ENCODE measurements at regions not wholly inside any gene's neighbourhood (a gene's known extent, or its start where the extent isn't known, plus 50 kb on each side); places are given as distances from the start of the nearest gene placed in this dataset.

DNA sequence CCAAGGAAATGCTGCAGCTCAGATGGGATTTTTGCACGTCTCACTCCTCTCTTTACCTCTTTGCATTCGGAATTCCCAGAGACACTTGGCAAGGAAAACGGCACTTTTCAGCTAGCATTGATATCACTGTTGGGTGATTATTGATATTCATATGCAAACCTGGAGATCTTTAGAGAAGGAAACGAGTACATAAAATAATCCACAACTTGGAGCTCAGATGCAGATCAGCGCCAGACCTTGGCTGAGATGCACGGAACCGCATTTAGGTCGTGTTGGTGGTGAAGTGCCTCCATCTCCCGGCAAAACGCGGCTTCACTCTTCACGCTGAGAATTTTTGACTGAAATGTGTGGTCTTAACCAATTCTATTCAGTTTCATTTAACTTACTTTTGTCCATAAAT is 77.2 kb upstream of the ARHGEF7 start:
- TF ChIP-seq EP300 (IDR thresholded peaks at IDR 0.05) (no peak), POLR2AphosphoS5 (IDR thresholded peaks at IDR 0.05) (no peak)
- 59 to 68% methylated on average over 11 of the region's 12 CpGs for WGBS, 2 donors (ENCODE audit: low coverage in 1 of 2)

DNA sequence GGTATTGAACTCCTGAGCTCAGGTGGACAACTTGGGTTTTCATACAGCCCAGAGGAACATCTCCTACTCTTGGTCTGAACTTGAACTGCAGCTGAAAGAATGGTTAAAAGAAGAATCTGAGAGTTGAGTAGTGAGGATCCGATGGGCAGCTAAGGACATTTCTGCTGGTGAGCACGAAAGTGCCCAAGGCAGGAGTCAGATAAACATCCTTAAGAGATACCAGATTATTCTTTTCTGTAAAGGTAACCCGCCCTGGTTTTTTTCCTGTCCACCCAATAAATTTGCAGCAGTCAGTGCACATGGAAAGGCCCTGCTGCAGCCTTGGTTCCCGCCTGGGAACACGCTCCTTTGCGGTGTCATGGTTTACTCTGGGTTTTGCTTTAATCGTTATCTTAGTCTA is 78.4 kb upstream of the ARHGEF7 start:
- H3K4me1 ChIP-seq: no peaks in the 10 kb centered on the region
- no peaks in the 10 kb centered on the region for H3K36me3 ChIP-seq
- ATAC-seq: no peak
- H3K27ac ChIP-seq: no peak overlapping the region
- no peak for TF ChIP-seq POLR2AphosphoS5 (IDR thresholded peaks at IDR 0.05)
- no peak for TF ChIP-seq POLR2A (IDR thresholded peaks at IDR 0.05)
- TF ChIP-seq, protein P1, sequence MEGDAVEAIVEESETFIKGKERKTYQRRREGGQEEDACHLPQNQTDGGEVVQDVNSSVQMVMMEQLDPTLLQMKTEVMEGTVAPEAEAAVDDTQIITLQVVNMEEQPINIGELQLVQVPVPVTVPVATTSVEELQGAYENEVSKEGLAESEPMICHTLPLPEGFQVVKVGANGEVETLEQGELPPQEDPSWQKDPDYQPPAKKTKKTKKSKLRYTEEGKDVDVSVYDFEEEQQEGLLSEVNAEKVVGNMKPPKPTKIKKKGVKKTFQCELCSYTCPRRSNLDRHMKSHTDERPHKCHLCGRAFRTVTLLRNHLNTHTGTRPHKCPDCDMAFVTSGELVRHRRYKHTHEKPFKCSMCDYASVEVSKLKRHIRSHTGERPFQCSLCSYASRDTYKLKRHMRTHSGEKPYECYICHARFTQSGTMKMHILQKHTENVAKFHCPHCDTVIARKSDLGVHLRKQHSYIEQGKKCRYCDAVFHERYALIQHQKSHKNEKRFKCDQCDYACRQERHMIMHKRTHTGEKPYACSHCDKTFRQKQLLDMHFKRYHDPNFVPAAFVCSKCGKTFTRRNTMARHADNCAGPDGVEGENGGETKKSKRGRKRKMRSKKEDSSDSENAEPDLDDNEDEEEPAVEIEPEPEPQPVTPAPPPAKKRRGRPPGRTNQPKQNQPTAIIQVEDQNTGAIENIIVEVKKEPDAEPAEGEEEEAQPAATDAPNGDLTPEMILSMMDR (IDR thresholded peaks at IDR 0.05): no peak
- TF ChIP-seq EP300 (IDR thresholded peaks at IDR 0.05): no peak
- H3K9me3 ChIP-seq: no peaks in the 10 kb centered on the region
- WGBS, 2 donors (ENCODE audit: low coverage in 1 of 2): 83 to 90% methylated on average over 5 to 7 of the region's 7 CpGs
- peaks cover 22% of the 10 kb centered on the region for H3K27me3 ChIP-seq
- H3K4me3 ChIP-seq: no peak overlapping the region

More for the DNA sequence above, 77.2 kb upstream of the ARHGEF7 start:
- Histone ChIP-seq H3K27me3 (peaks cover 23% of the 10 kb centered on the region), H3K27ac (no peak overlapping the region), H3K4me3 (no peak overlapping the region), H3K36me3 (no peaks in the 10 kb centered on the region), H3K4me1 (no peaks in the 10 kb centered on the region), H3K9me3 (no peaks in the 10 kb centered on the region)
- no peak for ATAC-seq

DNA sequence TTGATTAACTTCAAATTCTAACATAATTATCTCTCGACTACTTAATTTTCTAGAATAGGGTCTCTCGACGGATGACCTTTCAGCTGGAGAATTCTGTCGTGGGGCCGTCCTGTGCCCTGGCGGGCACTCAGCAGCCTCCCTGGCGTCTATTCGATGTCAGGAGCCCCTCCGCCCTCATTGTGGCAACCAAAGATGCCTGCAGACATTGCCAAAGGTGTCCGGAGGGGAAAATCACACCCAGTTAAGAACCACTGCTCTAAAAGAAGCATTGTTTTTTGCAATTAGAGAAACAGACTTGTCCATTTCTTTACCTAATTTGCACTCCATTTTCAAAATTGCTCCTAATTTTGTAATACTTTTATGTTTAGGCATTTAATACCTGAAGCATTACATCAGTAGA is 79.2 kb upstream of the ARHGEF7 start:
- Histone ChIP-seq H3K27me3 (peaks cover 23% of the 10 kb centered on the region), H3K4me1 (no peaks in the 10 kb centered on the region), H3K27ac (no peak overlapping the region), H3K36me3 (no peaks in the 10 kb centered on the region), H3K4me3 (no peak overlapping the region), H3K9me3 (no peaks in the 10 kb centered on the region)
- TF ChIP-seq POLR2AphosphoS5 (IDR thresholded peaks at IDR 0.05): no peak
- no peak for TF ChIP-seq POLR2A (IDR thresholded peaks at IDR 0.05)
- TF ChIP-seq EP300 (IDR thresholded peaks at IDR 0.05): no peak
- TF ChIP-seq, protein P1 (IDR thresholded peaks at IDR 0.05): no peak
- ATAC-seq: no peak
- WGBS, 2 donors (ENCODE audit: low coverage in 1 of 2): 64 to 80% methylated on average over 9 to 10 of the region's 10 CpGs

DNA sequence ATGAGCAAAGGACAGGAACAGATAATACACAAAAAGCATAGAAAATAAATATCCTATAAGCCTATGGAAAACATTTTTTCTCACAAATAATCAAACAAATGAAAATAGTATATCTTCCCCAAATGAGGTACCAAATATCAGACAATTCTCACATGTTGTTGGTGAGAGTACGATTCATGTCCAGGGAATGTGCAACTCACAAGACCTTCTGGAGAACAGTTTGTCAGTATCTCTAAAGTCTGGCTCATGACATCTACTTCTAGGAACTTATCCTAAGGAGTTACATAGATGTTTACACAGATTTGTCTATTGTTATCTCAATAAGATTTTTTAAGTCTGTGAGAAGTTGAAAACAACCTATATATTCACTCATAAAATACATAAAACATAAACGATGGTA is 80.3 kb upstream of the ARHGEF7 start:
- H3K4me3 ChIP-seq: no peak overlapping the region
- ATAC-seq: no peak
- no peaks in the 10 kb centered on the region for H3K9me3 ChIP-seq
- H3K4me1 ChIP-seq: no peaks in the 10 kb centered on the region
- TF ChIP-seq POLR2A (IDR thresholded peaks at IDR 0.05) (no peak), EP300 (IDR thresholded peaks at IDR 0.05) (no peak), POLR2AphosphoS5 (IDR thresholded peaks at IDR 0.05) (no peak)
- TF ChIP-seq, protein P1 (IDR thresholded peaks at IDR 0.05): no peak
- H3K27ac ChIP-seq: no peak overlapping the region
- H3K36me3 ChIP-seq: no peaks in the 10 kb centered on the region
- 49 to 67% methylated on average over 2 of the region's 2 CpGs for WGBS, 2 donors (ENCODE audit: low coverage in 1 of 2)
- H3K27me3 ChIP-seq: peaks cover 20% of the 10 kb centered on the region

DNA sequence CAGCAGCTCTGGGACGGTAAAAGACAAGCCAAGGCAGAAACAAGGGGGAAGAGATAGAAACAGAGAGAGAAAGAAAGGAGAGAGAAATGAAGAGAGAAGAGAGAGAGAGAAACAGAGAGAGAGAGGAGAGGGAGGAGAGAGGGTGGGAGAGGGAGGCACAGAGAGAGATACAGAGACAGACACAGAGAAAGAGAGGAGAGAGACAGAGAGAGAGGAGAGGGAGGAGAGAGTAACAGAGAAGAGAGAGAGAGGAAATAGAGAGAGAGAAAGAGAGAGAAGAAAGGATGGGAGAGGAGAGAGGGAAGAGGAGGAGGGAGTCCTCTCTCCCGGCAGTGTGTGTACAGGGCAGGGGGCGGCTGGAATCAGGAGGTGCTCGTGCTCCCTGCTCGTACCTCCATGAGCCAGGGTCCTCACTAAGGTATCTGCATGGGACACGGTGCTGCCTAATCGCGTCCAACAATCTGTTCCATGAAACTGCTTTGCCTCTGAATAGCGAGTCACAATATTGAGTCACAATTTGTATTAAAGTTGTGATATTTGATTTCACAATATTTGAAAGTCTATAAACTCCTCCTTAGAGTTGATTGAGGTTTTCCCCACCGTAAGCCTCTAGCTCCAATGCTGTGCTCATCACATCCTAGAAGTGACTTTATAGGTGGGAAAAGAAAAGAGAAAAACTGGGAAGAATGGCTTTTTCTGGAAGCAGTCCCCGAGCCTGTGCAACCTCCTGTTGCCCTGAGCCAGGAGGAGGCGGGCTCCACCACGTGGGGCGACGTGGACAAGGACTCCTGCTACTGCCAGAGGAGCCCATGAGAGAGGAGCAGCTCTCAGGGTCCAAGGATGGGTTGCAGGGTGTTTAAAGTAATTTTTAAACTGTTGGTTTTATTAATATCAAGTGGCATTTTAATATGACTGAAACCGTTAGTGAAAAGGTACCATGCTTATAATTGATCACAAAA is 81.7 kb upstream of the ARHGEF7 start:
- TF ChIP-seq EP300 (IDR thresholded peaks at IDR 0.05): no peak
- TF ChIP-seq POLR2A (IDR thresholded peaks at IDR 0.05): no peak
- TF ChIP-seq, protein P1 (IDR thresholded peaks at IDR 0.05): no peak
- TF ChIP-seq POLR2AphosphoS5 (IDR thresholded peaks at IDR 0.05): no peak
- Histone ChIP-seq H3K4me3 (no peak overlapping the region), H3K4me1 (no peaks in the 10 kb centered on the region), H3K36me3 (no peaks in the 10 kb centered on the region), H3K27ac (no peak overlapping the region), H3K9me3 (no peaks in the 10 kb centered on the region), H3K27me3 (peaks cover 17% of the 10 kb centered on the region)
- WGBS, 2 donors (ENCODE audit: low coverage in 1 of 2): 52 to 55% methylated on average over 8 to 14 of the region's 16 CpGs
- ATAC-seq: no peak

Measured in gastroesophageal sphincter (tissue), 4 donors.